ENCODE measurements at regions not wholly inside any gene's neighbourhood (a gene's known extent, or its start where the extent isn't known, plus 50 kb on each side); places are given as distances from the start of the nearest gene placed in this dataset.

GRCh38 chr6:18601516-18602020 is 214.4 kb downstream of the RNF144B start:
- DNase-seq (ENCODE audit: low spot score in 2 of 2, unreplicated experiment in 2 of 2): no peak
- Mint-ChIP-seq H3K4me3 (no peak overlapping the region), H3K27me3 (ENCODE audit: low read depth) (peaks cover 30% of the 10 kb centered on the region), H3K36me3 (no peaks in the 10 kb centered on the region), H3K4me1 (peaks cover 4% of the 10 kb centered on the region), H3K9me3 (no peaks in the 10 kb centered on the region), H3K27ac (no peak overlapping the region)
- no peak for TF ChIP-seq CTCF (IDR thresholded peaks at IDR 0.05; ENCODE audit: unreplicated experiment)

GRCh38 chr6:18602931-18603330 is 215.8 kb downstream of the RNF144B start:
- H3K9me3 Mint-ChIP-seq: peaks cover 4% of the 10 kb centered on the region

GRCh38 chr6:18603361-18603760 is 216.2 kb downstream of the RNF144B start:
- DNase-seq (ENCODE audit: low spot score in 2 of 2, unreplicated experiment in 2 of 2): no peak
- TF ChIP-seq CTCF (IDR thresholded peaks at IDR 0.05; ENCODE audit: unreplicated experiment): no peak
- Mint-ChIP-seq H3K27ac (no peak overlapping the region), H3K36me3 (no peaks in the 10 kb centered on the region), H3K9me3 (peaks cover 4% of the 10 kb centered on the region), H3K27me3 (ENCODE audit: low read depth) (peaks cover 42% of the 10 kb centered on the region), H3K4me3 (no peak overlapping the region), H3K4me1 (peaks cover 4% of the 10 kb centered on the region)

More at GRCh38 chr6:18602931-18603330, 215.8 kb downstream of the RNF144B start:
- no peak overlapping the region for H3K4me3 Mint-ChIP-seq
- no peak for TF ChIP-seq CTCF (IDR thresholded peaks at IDR 0.05; ENCODE audit: unreplicated experiment)
- peaks cover 39% of the 10 kb centered on the region for H3K27me3 Mint-ChIP-seq (ENCODE audit: low read depth)
- no peak for DNase-seq (ENCODE audit: low spot score in 2 of 2, unreplicated experiment in 2 of 2)
- no peak overlapping the region for H3K27ac Mint-ChIP-seq
- peaks cover 4% of the 10 kb centered on the region for H3K4me1 Mint-ChIP-seq
- no peaks in the 10 kb centered on the region for H3K36me3 Mint-ChIP-seq

GRCh38 chr6:18605841-18606240 is 218.7 kb downstream of the RNF144B start:
- Mint-ChIP-seq H3K4me1 (no peaks in the 10 kb centered on the region), H3K36me3 (no peaks in the 10 kb centered on the region), H3K27me3 (ENCODE audit: low read depth) (peaks cover 44% of the 10 kb centered on the region), H3K9me3 (peaks cover 8% of the 10 kb centered on the region), H3K27ac (no peak overlapping the region), H3K4me3 (no peak overlapping the region)
- no peak for TF ChIP-seq CTCF (IDR thresholded peaks at IDR 0.05; ENCODE audit: unreplicated experiment)
- no peak for DNase-seq (ENCODE audit: low spot score in 2 of 2, unreplicated experiment in 2 of 2)

- TF ChIP-seq CTCF (IDR thresholded peaks at IDR 0.05; ENCODE audit: unreplicated experiment): no peak
- Mint-ChIP-seq H3K36me3 (no peaks in the 10 kb centered on the region), H3K4me1 (peaks cover 3% of the 10 kb centered on the region), H3K4me3 (no peak overlapping the region), H3K9me3 (peaks cover 8% of the 10 kb centered on the region), H3K27me3 (ENCODE audit: low read depth) (peaks cover 57% of the 10 kb centered on the region), H3K27ac (no peak overlapping the region)
- no peak for DNase-seq (ENCODE audit: low spot score in 2 of 2, unreplicated experiment in 2 of 2)
Observed at GRCh38 chr6:18609715-18610114, 222.6 kb downstream of the RNF144B start.
